Brain pericyte (primary cell): ENCODE measurements at regions not wholly inside any gene's neighbourhood (a gene's known extent, or its start where the extent isn't known, plus 50 kb on each side); places are given as distances from the start of the nearest gene placed in this dataset.

Experiments used
- DNase-seq: peaks from one replicate; pipeline ENCODE4 v3.0.0-alpha.2; 2012; ENCODE audit warnings: low read depth, low spot score

- no peak for DNase-seq
These were observed 1599.2 kb upstream of the TENM4 start for GRCh38 chr11:81039916-81040524.

DNA sequence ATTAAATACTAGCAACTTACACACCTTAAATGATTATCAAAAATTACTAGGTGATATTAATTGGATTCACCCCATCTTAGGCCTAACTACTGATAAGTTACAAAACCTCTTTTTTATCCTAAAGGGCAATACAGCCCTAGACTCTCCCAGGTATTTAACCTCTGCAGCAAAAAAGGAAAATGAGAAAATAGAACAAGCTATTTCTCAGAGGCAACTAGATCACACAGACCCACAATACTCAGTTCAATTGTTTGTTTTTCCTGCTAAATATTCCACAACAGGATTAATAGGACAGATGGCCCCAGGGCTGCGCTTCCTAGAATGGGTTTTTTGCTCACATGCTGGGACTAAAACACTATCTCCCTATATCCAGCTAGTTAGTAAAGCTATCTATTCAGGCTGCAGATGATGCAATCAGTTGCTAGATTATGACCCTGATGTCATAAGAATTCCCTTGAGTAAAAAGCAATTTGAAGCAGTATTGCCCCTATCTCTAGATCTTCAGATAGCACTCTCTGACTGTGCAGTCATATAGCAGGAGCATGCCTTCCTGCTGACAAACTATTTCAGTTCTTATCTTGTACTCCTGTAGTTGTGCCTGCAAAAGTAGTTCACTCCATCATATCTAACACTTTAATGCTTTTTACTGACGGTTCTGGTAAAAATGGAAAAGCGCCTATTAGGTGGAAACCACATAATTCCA is 1595.5 kb upstream of the TENM4 start:
- DNase-seq: no peak

GRCh38 chr11:81033779-81034540 is 1593.1 kb upstream of the TENM4 start:
- DNase-seq: no peak

GRCh38 chr11:81032906-81033305 is 1592.1 kb upstream of the TENM4 start:
- DNase-seq: no peak

GRCh38 chr11:81030186-81030585 is 1589.4 kb upstream of the TENM4 start:
- DNase-seq: no peak

DNA sequence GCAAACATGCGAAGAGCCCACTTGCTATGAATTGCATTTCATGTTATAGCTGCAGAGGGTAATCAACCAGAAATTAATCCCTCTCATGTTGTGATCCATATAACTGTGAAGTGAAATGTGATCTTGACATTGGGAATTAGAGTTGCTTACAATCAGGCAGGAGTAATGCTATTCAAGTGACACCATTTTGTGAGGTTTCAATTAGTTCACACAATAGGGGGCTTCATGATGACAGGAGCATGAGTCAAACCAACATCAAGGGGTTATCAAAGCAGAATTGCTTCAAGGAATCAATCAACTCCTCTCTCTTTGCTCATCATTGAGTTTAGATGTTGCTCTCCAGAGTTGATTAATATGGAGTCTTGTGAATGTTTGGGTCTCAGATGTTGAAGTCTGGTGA is 1585.2 kb upstream of the TENM4 start:
- DNase-seq: no peak

DNA sequence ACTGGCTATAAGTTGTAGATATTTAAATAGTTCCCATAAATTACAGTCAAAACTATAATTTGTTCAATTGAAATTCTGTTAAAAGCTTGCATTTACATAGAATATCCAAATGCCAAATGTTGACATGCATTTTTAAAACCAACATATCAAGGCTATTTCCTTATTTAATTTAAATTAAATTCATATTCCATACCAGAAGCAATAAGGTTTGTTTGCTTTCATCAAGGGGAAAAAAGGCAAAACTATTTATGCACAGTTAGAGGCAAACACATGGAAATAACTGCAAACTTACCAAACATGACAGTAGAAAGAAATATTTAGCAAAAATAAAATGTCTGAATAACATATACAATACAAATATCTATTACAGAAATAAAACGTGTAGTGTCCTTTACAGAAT is 1581.2 kb upstream of the TENM4 start:
- no peak for DNase-seq

- no peak for DNase-seq
These were observed 1569.8 kb upstream of the TENM4 start for GRCh38 chr11:81010631-81011030.

DNA sequence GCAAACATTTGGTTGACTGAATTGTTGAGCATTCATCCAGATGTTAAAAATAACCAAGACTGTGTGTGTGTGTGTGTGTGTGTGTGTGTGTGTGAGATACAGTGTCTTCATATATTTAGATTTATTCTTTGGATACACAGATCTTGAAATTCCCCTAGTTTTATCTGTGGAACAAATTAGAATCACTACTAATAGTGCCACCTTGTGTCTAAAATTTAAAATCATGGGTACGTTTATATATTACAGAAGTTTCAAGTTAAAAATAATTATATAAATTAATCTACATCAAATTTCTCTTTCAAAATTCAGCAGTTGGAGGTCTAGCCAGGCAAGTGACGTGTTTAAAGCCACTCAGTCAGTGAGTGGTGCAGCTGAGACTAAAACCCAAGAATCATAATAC is 1566.2 kb upstream of the TENM4 start:
- DNase-seq: no peak

DNA sequence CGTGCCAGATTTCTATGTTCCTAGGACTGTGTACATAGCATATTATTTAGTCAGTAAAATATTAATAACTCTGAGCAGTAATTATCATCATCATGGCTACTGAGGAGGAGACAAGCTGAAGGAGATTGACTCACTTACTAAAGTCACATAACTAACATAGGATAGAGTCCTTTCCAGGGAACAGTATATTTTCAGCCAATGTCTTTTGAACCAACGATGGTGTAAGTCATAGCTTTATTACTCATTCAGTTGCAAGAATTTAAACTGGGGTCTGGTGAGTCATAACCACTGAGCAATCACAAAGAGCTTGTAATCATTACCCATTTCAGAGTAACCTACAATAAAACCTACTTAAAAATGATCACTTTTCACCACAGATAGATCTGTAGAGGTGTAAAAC is 1564.8 kb upstream of the TENM4 start:
- DNase-seq: peak; percentile 13

DNA sequence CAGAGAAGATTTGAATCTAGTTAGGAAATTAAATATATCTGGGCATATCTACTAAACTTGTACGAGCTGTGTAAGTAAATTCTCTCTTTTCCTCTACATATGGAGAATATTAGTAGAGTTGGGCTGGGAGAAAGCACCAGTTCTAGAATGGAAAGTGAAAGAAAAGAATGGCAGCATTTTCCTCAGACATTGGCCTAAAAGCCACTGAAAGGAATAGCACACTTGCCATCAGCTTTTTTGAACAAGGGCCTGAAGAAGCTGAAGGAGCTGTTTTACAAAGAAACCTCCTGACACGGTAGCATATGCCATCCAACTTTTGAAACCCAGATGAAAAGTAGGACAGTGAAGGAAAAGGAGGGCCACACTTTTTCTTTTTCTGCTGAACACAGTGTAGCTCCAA is 1563.7 kb upstream of the TENM4 start:
- DNase-seq: no peak

DNA sequence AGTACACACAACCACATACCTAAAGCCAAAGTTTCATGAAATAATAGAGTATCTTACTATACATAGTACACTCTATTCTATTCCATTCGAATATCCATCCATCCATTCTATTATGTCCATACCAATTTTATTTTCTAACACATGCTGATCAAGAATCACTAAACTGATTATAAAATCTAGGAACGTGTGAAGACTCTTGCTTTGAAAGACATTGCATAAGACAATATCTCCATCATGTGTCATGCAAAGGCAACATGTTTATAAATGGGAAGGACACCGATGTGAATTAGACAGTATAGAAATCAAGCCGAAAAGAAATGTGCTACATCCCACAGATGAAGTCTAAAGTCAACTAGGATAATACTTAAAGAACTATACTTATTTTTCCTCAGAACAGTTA is 1561.5 kb upstream of the TENM4 start:
- DNase-seq: no peak

DNA sequence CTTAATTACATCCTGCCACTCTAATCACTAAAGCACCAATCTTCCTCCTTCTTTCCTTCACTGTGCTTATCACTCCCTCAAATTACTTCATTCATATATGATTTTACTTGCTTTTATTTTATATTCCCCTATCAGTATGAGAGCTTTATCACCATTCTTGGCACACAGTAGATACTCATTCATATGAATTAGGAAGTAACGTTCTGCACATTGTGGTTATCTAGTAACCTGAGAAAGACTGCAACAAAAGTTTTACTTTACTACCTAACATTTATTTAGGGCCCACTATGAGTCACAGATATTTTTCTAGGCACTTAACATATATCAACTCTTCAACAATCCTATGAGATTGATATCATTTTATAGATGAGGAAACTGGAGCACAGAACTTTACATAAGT is 1559.9 kb upstream of the TENM4 start:
- no peak for DNase-seq

- no peak for DNase-seq
These were observed 1559.5 kb upstream of the TENM4 start for GRCh38 chr11:81000334-81000733.

- DNase-seq: no peak
These were observed 1554.7 kb upstream of the TENM4 start for GRCh38 chr11:80995523-80995922.

DNA sequence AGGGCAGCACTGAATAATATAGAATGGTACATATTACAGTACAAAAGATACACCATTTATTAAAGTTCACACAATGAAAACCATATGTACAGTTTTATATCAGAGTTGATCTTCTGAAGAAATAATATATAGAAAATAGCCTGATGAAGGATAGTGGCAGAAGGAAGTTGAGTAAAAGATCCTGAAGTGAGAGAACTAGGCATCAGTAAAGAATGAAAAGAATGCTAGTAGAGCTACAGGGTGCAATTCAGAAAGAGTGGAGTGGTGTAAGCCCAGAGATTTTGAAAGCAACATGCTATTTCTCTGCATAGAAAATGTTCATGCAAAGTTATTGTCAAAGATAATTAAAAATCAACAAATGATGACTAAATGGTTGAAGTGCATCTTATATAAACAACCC is 1552.7 kb upstream of the TENM4 start:
- no peak for DNase-seq

DNA sequence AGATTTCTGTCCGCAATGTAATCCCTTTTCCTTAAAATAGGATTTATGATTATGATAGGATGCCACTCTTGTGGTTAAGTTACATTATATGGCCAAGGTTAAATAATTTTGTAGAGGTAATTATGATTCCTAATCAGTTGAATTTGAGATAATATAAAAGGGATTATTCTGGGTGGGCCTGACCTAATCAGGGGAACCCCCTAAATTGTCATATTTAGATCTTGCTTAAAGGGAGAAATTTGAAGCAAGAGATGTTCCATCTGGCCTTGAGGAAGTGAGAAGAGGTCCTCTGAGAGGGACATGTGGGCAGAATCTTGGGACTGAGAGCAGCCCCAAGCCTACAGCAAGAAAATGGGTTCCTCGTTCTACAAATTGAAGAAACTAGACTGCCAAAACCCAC is 1550.1 kb upstream of the TENM4 start:
- DNase-seq: no peak

- DNase-seq: no peak
These were observed 1546.3 kb upstream of the TENM4 start for GRCh38 chr11:80987171-80987570.

DNA sequence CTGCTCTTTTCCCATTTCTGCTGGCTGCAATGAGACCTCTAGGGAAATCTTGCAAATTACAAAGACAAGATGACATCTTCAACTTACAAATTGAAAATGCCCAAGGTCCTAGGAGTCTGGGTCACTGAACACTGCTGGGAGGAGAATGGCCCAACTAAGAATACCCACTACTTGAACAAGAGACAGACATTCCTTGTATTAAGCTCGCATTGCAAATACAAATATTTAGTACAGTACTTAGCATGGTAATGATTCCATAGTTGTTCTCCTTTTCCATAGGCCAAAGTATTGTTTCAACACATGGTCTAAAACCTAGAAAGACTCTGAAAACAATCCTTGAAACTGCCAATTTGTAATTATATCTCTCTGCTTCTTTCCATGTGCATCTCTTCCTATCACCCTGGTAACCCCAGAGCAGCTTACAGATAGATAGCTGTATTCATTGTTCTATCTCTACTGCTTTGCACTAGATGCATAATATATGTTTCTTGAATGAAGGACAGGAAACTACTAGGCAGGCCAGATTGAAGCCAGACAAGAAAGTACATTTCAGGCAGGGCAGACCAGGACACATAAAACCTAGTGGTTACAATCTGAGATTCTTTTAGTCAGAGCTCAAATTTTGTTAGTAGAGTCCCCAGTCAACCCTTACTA is 1545.7 kb upstream of the TENM4 start:
- no peak for DNase-seq

DNA sequence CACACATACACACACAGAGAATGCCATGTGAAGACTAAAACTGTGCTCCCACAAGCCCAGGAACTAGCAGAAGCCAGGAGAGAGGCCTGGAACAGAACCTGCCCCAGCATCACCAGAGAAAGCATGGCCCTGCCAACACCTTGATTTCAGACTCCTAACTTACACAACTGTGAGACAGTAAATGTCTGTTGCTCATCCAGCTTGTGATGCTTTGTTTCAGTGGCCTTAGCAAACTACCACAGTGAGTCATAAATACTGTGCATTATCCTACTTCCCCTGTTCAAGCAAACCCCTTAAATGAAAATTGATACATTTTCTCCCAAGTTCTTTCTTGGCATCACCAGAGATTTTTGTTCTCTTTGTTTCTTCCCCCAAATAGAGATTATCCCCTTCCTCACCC is 1539.4 kb upstream of the TENM4 start:
- no peak for DNase-seq

DNA sequence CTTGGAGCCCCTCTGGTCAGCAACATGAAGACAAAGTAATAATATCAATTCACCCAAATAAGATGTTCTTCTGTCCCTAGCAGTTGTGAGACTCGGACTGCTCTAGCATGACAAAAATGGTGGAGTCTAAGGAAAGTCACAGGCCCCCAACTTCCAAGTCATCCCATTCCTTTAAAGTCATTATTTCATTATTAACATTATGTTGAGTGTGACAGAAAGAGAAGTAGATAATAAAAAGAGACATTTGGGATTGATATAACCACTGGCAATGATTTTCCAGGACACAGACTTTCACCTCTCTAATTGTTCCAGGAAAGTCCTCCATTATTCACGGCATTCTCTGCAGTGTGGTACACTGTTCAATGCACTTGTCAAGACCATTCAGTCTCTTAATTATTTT is 1533.0 kb upstream of the TENM4 start:
- no peak for DNase-seq

- DNase-seq: no peak
These were observed 1529.2 kb upstream of the TENM4 start for GRCh38 chr11:80970037-80970436.

GRCh38 chr11:80967649-80968048 is 1526.8 kb upstream of the TENM4 start:
- DNase-seq: no peak
